NCI-H345 treated with DMSO at 0.1 percent for 48 hours (cell line): ENCODE measurements at regions not wholly inside any gene's neighbourhood (a gene's known extent, or its start where the extent isn't known, plus 50 kb on each side); places are given as distances from the start of the nearest gene placed in this dataset.
"Not testable (repeated sequence)": the region's sequence is repeated elsewhere in the genome, so short reads cannot be mapped to it uniquely, and the experiment has no call there.

ENCODE experiments used
- DNase-seq: peaks from one replicate; lab custom pipeline; 2025; ENCODE audit not compliant: unreplicated experiment; lab: John Stamatoyannopoulos, UW

DNA sequence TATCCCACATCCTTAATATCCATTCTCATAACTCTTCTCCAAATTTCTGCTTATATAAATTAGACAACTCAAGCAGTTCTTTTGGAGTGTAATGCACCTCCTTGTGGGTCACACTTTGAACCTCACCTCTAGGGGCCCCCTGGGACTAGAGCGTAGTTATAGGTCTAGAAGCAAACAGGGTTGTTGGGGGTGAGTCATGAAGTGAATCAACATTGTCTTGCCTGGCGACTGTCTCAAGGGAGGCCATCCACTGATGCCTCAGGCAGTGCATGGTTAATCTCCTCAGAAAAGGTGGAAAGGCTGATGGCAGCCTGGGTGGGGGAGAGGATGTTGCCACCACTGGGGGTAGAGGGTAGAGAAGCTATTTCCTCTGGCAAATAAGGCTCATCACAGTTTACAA lies 129.1 kb downstream of the TNFRSF21 start:
- no peak for DNase-seq

DNA sequence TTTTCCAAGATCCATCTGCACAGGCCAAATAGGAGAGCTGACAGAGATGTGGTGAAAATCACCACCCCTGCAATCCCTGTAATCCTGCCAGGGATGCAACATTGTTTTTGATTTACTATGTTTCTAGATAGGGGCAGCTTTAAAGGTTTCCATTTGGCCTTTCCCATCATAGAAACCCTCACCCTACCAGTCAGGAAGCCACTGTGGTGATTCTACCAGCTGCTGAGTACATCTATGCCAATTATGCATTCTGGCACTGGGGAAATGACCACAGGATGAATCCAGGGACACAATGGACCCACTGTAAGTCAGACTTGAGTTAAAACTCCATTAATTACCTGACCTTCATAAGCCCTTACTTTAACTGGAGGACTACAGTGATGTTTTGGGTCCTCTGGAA lies 130.4 kb downstream of the TNFRSF21 start:
- DNase-seq: no peak

DNA sequence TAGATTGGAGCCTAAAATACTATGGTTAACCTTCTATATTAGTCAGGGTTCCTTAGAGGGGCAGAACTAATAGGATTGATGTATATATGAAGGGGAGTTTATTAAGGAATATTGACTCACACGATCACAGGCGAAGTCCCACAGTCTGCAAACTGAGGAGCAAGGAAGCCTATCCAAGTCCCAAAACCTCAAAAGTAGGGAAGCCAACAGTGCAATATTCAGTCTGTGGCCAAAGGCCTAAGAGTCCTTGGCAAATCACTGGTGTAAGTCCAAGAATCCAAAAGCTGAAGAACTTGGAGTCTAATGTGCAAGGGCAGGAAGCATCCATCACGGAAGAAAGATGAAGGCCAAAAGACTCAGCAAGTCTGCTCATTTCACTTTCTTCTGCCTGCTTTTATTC lies 133.5 kb upstream of the ADGRF1 start:
- DNase-seq: no peak

DNA sequence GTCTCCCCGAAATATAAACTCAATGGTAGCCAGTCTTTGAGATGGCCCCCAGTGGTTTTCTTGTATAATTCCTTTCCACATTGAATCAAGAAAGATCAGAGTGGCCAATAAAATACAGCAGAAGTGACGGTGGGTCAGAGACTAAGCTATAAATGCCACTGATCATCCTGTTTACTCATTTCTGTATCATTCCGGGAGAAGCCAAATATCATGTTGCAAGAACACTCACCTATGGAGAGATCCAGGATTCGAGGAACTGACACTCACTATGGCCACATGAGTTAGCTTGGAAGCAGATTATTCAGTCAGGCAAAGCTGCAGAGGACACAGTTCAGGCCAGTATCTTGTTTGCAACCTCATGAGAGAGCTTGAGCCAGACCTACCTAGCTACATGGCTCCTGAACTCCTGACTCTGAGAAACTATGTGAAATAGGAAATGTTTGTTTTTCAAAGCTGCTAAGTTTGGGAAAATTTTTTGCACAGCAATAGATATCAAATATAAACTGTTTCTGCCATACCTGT lies 132.4 kb upstream of the ADGRF1 start:
- no peak for DNase-seq

DNA sequence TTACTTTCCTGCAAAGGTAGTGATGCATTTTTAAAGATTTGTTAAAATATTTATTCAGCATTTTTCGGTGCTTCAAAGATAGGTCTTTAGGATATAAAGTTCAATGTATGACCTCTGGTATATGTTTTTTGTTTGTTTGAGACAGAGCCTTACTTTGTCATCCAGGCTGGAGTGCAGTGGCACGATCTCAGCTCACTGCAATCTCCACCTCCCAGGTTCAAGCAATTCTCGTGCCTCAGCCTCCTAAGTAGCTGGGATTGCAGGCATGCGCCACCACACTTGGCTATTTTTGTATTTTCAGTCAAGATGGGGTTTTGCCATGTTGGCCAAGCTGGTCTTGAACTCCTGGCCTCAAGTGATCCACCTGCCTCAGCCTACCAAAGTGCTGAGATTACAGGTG lies 131.9 kb upstream of the ADGRF1 start:
- not testable (repeated sequence) for DNase-seq

DNA sequence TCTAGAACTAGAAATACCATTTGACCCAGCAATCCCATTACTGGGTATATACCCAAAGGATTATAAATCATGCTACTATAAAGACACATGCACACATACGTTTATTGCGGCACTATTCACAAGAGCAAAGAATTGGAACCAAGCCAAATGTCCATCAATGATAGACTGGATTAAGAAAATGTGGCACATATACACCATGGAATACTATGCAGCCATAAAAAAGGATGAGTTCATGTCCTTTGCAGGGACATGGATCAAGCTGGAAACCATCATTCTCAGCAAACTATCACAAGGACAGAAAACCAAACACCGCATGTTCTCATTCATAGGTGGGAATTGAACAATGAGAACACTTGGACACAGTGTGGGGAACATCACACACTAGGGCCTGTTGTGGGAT lies 131.0 kb upstream of the ADGRF1 start:
- not testable (repeated sequence) for DNase-seq

DNA sequence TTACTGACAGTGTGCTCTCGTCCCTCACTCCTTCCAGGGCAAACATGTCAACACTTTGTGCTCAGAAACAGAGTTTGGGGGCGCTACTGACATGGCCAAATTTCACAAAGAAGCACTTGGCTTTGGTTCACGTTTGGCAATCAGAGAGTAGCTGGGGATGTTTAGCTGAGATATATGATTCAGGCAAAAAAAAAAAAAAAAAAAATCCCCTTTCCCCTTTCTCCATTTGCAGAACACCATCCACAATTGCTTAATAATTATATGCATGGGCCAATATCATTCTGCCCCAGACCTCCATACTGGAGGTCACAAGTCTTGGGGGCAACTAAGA lies 128.4 kb upstream of the ADGRF1 start:
- no peak for DNase-seq

DNA sequence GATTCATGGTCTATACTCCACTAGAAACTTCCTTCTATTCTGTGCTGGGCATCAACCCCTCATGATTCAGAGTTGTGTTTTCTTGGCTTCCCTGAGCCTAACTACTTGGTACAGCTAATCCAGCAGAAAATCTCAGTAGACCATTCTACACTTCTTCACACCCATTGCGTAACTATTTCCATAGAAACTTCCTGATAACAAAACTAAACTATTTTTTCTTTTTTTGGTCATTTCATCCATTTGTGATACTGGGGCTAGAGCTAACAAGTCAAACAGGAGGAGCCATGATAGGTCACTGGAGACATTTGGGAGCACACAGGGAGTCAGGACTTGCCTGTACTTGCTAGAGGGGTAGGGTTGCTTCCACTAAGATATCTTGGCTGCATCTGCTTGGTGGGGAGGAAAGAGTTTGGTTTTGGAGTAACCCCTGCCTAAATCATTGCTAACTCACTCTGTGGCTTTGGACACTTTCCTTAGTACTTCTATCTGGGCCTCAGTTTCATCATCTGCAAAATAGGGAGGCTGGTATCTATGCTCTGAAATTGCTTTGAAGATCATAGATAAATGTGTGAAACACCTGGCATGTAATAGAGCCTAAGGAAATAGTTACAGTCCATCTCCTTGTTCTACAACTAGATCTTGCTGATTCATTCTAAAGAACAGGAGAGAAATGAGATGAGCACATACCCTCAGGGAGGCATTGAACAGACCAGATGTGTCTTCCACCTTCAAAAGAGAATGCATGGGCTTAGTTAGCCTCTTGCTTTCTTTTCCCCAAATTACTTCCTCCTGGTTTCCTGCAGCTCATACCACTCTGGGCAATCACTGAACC lies 127.9 kb upstream of the ADGRF1 start:
- DNase-seq: no peak

DNA sequence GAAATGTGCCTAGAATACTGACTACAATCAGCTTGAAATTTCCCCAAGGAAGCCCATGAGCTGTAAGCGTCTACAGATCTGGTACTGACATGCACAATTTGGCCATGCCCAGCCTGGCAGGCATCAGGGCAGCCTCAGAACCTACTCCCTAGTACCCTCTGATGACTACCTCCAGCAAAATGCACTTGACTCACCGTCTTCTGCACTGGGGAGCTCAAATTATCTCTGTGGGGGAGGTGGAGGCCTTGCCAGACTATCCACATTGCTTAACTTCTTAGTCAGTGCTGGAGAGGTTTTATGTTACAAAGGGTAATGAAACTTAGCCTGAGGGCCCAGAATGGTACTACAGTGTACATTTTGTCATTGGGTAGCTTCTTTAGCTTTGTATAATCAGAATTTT lies 126.0 kb upstream of the ADGRF1 start:
- peak; percentile 31 for DNase-seq

DNA sequence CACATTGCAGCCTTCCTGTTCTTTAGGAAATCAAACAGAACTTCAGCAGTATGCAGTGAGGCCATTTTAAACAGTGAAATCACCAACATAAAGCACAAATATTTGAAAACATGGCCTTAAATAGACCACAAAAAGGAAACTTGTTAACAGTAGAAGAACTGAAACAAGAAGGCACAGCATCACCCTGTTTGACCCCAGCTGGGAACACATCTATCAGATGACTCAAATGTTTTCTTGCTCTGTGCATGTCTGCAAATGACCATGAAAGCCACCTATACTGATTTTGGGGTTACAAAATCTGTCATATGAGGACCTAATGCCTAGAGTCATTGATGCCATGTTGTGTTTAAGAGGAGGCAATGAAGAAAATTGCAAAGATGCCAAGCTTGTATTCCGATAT lies 123.8 kb upstream of the ADGRF1 start:
- no peak for DNase-seq

DNA sequence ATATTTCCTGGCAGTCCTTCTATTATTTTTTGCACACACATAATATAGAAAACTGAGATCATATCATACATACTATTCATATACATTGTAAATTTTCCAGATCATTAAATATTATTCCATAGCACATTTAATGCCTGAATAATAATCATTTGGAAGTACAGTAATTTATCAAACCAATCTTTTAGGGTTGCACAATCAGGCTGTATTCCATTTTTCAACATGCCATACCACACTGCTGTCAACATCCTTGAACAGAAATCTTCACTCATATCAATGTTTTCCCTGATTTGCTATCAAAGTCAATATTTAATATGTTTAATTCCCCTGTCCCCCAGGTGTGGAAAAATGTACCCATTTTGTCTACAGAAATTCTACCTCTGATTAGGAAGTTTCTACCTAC lies 122.7 kb upstream of the ADGRF1 start:
- no peak for DNase-seq

DNA sequence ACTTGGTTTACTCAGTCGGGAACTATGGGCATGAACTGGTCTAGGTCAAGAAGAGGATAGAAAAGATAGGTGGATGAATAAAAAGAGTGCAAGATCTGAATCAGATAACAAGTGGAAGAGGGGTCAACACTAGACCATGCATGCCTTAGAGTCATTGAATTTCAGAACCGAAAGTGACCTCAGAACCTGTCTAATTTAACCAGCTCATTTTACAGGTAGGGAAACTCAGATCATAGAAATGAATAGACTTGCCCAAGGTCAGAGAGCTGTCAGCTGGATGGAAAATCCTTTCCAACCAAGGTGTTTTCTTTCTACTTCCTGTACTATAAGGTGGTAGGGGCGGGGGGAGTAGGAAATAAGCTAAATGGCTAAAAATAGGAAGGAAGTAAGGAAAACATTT lies 121.4 kb upstream of the ADGRF1 start:
- DNase-seq: no peak

DNA sequence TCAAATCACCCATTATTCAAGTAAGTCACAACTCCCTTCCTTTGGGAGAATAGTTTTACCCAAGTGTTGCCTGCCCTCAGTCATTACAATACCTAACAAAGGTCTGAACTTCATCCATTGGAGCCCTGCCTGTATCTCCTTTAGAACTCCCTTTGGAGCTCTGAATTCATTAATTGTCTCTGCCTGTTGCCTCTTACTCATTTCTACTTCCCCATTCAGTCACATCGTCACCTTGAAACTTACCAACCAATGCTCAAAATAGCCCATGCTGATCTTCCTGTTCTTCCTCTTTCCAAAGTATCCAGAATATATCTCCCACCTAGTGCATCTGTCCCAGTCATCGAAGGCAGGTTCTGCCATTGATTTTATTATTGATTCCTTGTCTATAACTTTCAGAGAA lies 120.7 kb upstream of the ADGRF1 start:
- DNase-seq: no peak

DNA sequence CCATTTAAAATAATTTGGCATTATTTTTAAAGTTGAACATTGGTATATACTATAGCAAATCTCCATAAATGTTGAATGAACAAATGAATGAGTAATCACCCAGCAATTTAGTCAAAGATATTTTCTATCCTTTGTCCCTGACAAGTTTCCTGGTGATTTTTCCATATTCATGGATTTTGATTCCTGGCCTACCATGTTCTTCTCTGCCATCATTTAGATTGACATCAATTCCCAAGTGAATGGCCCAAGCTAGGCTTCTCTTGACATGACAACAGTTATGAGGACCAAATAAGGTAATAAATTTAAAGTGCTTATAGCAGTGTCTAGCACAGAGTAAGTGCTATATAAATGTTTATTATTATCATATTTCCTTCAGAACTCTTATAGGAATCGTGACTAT lies 120.1 kb upstream of the ADGRF1 start:
- DNase-seq: no peak

DNA sequence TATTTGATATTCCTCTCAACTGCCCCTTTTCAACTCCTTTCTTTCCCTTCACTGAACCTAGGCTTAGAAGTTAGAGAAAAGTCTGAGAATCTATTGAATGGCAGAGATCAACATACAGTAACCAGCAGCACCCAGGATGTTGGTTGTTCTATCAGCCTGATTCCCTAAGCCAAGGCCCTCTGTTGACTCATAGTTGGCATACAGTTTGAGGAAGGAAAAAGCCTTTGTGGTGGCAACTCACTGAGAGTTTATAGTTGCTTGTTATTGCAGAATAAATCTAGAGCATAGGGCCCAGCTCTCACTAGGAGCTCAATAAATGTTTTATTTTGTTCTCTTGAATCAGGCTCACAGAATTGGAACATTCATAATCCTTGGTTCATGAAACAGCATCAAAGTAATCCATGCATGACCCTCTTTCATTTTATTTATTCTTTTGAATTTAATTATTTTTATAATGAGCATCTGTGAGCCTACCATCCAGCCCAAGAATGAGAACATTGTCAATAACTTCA lies 119.1 kb upstream of the ADGRF1 start:
- no peak for DNase-seq

DNA sequence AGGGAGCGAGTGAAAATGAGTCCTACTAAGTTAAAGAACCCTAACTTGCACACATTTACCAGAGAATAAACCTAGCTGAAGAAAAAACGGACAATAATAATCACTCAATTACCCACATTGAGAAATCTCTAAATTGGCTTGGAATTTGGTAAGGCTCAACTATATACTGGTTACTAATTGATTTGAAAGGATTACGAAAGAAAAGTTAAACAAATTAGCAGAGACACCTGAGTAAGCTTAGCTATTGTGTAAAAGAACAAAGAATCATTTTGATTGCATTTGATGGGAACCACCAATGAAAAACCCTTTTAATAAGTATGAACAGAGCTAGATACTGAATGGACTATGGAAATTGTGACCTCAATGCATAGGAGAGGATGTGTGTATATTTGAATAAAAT lies 118.6 kb upstream of the ADGRF1 start:
- DNase-seq: no peak

DNA sequence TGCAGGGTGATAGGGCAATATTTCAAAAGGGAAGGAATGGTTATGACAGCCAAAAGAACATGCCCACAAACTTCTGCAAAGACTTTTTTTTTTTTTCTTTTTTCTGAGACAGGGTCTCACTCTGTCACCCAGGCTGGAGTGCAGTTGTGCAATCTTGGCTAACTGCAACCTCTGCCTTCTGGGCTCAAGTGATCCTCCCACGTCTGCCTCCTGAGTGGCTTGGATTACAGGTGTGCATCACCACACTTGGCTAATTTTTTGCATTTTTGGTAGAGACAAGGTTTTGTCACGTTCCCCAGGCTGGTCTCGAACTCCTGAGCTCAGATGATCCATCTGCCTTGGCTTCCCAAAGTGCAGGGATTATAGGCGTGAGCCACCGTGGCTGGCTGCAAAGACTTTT lies 117.6 kb upstream of the ADGRF1 start:
- DNase-seq: no peak

DNA sequence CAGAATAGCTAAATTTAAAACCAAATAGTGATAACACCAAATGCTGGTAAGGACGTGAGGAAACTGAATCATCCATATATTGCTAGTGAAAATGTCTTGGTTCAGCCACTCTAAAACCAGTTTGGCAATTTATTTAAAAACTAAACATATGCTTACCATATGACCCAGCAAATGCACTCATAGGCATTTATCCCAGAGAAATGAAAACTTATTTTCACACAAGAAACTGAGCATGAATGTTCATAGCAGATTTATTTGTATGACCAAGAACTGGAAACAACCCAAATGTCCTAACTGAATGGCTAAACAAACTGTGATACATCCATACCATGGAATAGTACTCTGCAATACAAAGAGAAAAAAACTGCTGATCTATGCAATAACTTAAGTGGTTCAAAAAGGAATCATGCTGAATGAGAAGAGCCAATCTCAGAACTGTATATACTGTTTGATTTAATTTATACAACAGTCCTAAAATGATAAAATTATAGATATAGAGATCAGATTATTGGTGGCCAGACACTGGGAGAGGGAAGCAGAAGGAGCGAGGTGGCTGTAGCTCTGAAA lies 115.6 kb upstream of the ADGRF1 start:
- no peak for DNase-seq

DNA sequence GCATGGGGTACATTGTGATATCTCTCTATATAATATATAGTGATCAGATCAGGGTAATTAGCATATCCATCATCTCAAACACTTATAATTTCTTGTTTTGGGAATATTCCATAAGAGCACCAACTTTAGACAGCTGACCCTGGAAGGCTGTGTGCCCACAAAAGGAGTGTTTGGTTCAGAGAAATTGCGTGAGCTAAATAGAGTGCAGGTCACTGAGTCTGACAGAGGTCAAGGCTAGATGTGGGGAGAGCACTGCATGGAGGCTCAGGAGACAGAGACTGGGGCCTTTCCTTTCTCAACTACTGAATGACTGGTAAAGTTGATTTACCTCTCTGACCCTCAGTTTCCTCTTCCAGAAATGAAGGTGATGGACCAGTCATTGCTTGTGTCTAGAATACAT lies 114.9 kb upstream of the ADGRF1 start:
- no peak for DNase-seq

DNA sequence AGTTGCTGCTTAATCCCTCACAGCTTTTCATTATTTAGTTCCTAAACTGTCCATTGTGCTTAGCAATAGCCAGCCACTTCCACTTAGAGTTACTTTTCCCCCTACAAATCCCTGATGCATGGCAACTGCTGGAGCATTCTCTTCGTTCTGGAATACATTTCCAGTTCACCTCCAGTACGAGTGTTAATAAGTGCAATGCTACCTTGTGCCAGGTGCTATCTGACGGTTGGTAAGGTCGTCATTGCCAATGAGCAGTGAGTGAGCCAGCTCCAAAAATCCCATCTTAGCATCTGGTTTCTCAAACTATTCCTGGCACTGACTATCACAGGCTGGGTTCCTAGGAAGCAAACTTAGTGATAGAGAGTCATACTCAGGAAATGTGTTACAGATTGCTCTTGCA lies 114.1 kb upstream of the ADGRF1 start:
- no peak for DNase-seq

DNA sequence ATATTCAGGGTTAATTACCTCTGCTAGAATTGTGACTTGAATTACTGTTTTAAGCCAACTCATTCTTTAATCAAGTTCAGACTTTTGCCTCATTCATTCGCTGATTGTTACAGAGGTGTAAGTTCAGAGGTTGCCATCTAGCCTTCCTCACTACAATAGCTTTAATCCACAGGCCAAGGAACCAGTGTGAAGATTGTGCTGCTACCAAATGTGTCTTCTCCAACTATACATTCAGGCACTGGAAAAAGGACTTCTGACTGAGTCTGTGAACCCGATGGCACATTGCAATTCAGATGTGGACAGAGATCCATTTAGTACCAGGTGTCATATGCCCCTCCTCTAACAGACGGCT lies 111.2 kb upstream of the ADGRF1 start:
- DNase-seq: no peak

DNA sequence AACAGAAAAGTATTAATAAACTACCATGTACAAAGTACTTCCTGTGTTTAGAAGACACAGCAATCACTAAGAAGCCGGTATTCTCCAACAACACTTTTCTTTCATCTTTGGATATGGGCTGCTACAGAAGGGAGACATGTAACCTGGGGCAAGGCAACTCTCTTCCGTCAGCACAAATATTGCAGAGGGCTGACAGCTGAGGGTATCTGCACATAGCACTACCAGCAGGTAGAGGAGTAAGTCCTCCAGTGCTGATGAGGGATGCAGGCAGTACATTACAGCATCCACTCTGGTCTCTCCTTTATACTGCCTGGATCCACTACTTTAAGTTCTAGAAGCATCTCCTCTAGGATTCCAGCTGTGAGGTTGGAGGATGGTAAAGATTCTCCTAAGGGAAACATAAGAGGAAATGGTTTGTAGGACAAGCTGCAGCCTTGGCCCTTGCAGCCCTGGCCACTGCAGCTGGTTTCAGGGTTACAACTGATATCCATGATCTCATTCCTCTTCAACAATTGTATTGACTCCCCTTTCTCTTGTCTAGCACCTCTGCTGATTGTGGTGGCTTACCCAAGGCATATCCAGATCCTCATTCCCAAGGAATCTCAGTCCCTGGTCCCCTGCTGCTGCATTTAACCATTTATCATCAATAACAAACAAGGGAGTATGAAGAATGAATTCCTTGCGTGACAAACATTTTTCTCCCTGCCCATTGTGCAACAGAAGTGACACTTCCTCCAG lies 110.7 kb upstream of the ADGRF1 start:
- no peak for DNase-seq
